Fibroblast of skin of right quadriceps (primary cell): ENCODE measurements at regions not wholly inside any gene's neighbourhood (a gene's known extent, or its start where the extent isn't known, plus 50 kb on each side); places are given as distances from the start of the nearest gene placed in this dataset.

Source experiments
- DNase-seq: peaks from one replicate; pipeline ENCODE4 v3.0.0-alpha.2; 2013

GRCh38 chr12:66919466-66919865 lies 240.6 kb upstream of the GRIP1 start:
- DNase-seq = no peak

GRCh38 chr12:66920205-66920604 lies 241.3 kb upstream of the GRIP1 start:
- DNase-seq = no peak

GRCh38 chr12:66921151-66921550 lies 242.3 kb upstream of the GRIP1 start:
- no peak for DNase-seq

GRCh38 chr12:66925083-66925482 lies 246.2 kb upstream of the GRIP1 start:
- no peak for DNase-seq

- DNase-seq = no peak
These were observed 250.2 kb upstream of the GRIP1 start for GRCh38 chr12:66929121-66929520.

- no peak for DNase-seq
These were observed 252.2 kb upstream of the GRIP1 start for GRCh38 chr12:66931091-66931490.

GRCh38 chr12:66932126-66932525 lies 253.2 kb upstream of the GRIP1 start:
- no peak for DNase-seq

GRCh38 chr12:66934302-66935062 lies 255.6 kb upstream of the GRIP1 start:
- no peak for DNase-seq

- no peak for DNase-seq
These were observed 262.3 kb upstream of the GRIP1 start for GRCh38 chr12:66941150-66941549.

GRCh38 chr12:66942741-66943465 lies 264.0 kb upstream of the GRIP1 start:
- DNase-seq = no peak

GRCh38 chr12:66944365-66944764 lies 265.5 kb upstream of the GRIP1 start:
- DNase-seq = no peak

- no peak for DNase-seq
These were observed 266.4 kb upstream of the GRIP1 start for GRCh38 chr12:66945189-66945817.

- peak; percentile 11 for DNase-seq
These were observed 268.2 kb upstream of the GRIP1 start for GRCh38 chr12:66947119-66947518.

- DNase-seq = no peak
These were observed 273.8 kb upstream of the GRIP1 start for GRCh38 chr12:66952668-66953067.

- no peak for DNase-seq
These were observed 277.4 kb upstream of the GRIP1 start for GRCh38 chr12:66956300-66956699.

- no peak for DNase-seq
These were observed 280.4 kb upstream of the GRIP1 start for GRCh38 chr12:66959276-66959675.

GRCh38 chr12:66960006-66960405 lies 281.1 kb upstream of the GRIP1 start:
- no peak for DNase-seq

GRCh38 chr12:66960704-66961690 lies 282.1 kb upstream of the GRIP1 start:
- no peak for DNase-seq

- no peak for DNase-seq
These were observed 283.4 kb upstream of the GRIP1 start for GRCh38 chr12:66962290-66962689.

- no peak for DNase-seq
These were observed 285.0 kb upstream of the GRIP1 start for GRCh38 chr12:66963901-66964300.

- DNase-seq = peak; percentile 63
These were observed 285.8 kb upstream of the GRIP1 start for GRCh38 chr12:66964629-66965028.

- no peak for DNase-seq
These were observed 286.7 kb upstream of the GRIP1 start for GRCh38 chr12:66965621-66966020.

GRCh38 chr12:66971816-66972215 lies 292.9 kb upstream of the GRIP1 start:
- no peak for DNase-seq
